PC-9 (cell line): ENCODE measurements at regions not wholly inside any gene's neighbourhood (a gene's known extent, or its start where the extent isn't known, plus 50 kb on each side); places are given as distances from the start of the nearest gene placed in this dataset.

Experiments used
- BruUV-seq: library from RNA; stranded (reverse); fragments of 400-500 nt; replicated peaks from 2 replicates; lab custom pipeline; 2021; lab: Mats Ljungman, UMichigan
- CTCF ChIA-PET: fragments of 300-600 bp; sonication (Branson Sonifier 250); formaldehyde crosslinking; loops from one replicate; lab custom pipeline; 2022; ENCODE audit warnings: antibody characterized with exemption; lab: Charles Lee
- POLR2A ChIA-PET: fragments of 300-600 bp; sonication (Branson Sonifier 250); formaldehyde crosslinking; loops from one replicate; lab custom pipeline; 2022; ENCODE audit warnings: antibody characterized with exemption; ENCODE audit not compliant: unreplicated experiment; lab: Charles Lee
- DNase-seq, 2 experiments: peaks; one replicate each; pipeline versions ENCODE4 v3.0.0 to v3.0.0-alpha.2; 2015 to 2022; ENCODE audit warnings: mixed read lengths in 1 of 2
- H2AFZ ChIP-seq: fragments of 200-600 bp; sonication (generic); 2 replicates; pipeline ENCODE4 v1.8.1; 2017; ENCODE audit warnings: antibody characterized with exemption
- H3F3A ChIP-seq: fragments of 200-600 bp; sonication (generic); 2 replicates; pipeline ENCODE4 v1.8.1; 2017; ENCODE audit warnings: antibody characterized with exemption, mild to moderate bottlenecking, low read depth; ENCODE audit not compliant: insufficient read depth
- H3K27ac ChIP-seq: fragments of 200-600 bp; sonication (generic); 2 replicates; pipeline ENCODE4 v1.6.1; 2016; ENCODE audit warnings: mixed run types
- H3K27me3 ChIP-seq: fragments of 200-600 bp; sonication (generic); 2 replicates; pipeline ENCODE4 v1.6.1; 2016; ENCODE audit warnings: low read depth, mixed run types; ENCODE audit not compliant: insufficient read depth
- H3K36me3 ChIP-seq: fragments of 200-600 bp; sonication (generic); 2 replicates; pipeline ENCODE4 v1.6.1; 2016; ENCODE audit warnings: low read depth, mixed run types
- H3K4me1 ChIP-seq: fragments of 200-600 bp; sonication (generic); replicated peaks from 2 replicates; pipeline ENCODE4 v1.6.1; 2016; ENCODE audit warnings: mixed run types; ENCODE audit not compliant: insufficient read depth
- H3K4me2 ChIP-seq: fragments of 200-600 bp; sonication (generic); 2 replicates; pipeline ENCODE4 v1.6.1; 2017; ENCODE audit warnings: mixed run types
- H3K4me3 ChIP-seq: fragments of 200-600 bp; sonication (generic); 2 replicates; pipeline ENCODE4 v1.6.1; 2016; ENCODE audit warnings: mixed run types
- H3K79me2 ChIP-seq: fragments of 200-600 bp; sonication (generic); 2 replicates; pipeline ENCODE4 v1.6.1; 2017; ENCODE audit warnings: low read depth, mixed run types
- H3K9me2 ChIP-seq: fragments of 200-600 bp; sonication (generic); 2 replicates; pipeline ENCODE4 v1.8.1; 2017; ENCODE audit warnings: mild to moderate bottlenecking; ENCODE audit not compliant: insufficient read depth
- H3K9me3 ChIP-seq: fragments of 200-600 bp; sonication (generic); 2 replicates; pipeline ENCODE4 v1.8.1; 2016; ENCODE audit warnings: low read depth; ENCODE audit not compliant: insufficient read depth
- H4K20me1 ChIP-seq: fragments of 200-600 bp; sonication (generic); 2 replicates; pipeline ENCODE4 v1.8.1; 2017; ENCODE audit not compliant: insufficient read depth
- CTCF ChIP-seq: fragments of 200-600 bp; sonication (generic); conservative IDR thresholded peaks from 2 replicates; pipeline ENCODE4 v1.6.1; 2017; ENCODE audit warnings: mixed run types, antibody characterized with exemption, mild to moderate bottlenecking, moderate library complexity
- EZH2 ChIP-seq: fragments of 200-600 bp; sonication (generic); IDR thresholded peaks from 2 replicates; pipeline ENCODE4 v1.8.0; 2017; ENCODE audit warnings: antibody characterized with exemption, low read depth
- intact Hi-C: fragments of 100-400 bp; cut with micrococcal nuclease; formaldehyde crosslinking; loops from one replicate; pipeline ENCODE4 v1.10.0; 2022; ENCODE audit not compliant: unreplicated experiment

- no TSS peak for BruUV-seq
- intact Hi-C loops = no loop called here
These were observed 363.9 kb upstream of the KLF4 start for GRCh38 chr9:107853461-107853860.

GRCh38 chr9:107852891-107853290 is 363.3 kb upstream of the KLF4 start:
- H4K20me1 ChIP-seq = no peaks in the 10 kb centered on the region
- CTCF ChIA-PET = no interaction called here

More at GRCh38 chr9:107853461-107853860, 363.9 kb upstream of the KLF4 start:
- H2AFZ ChIP-seq = no peak overlapping the region
- TF ChIP-seq EZH2 (no peak), CTCF (no peak)
- H3K36me3 ChIP-seq = no peaks in the 10 kb centered on the region
- CTCF ChIA-PET = no interaction called here
- H3K4me1 ChIP-seq = peaks cover 3% of the 10 kb centered on the region; the same call in 1 of the 2 replicates
- no peaks in the 10 kb centered on the region for H3K27me3 ChIP-seq
- H3K27ac ChIP-seq = no peak overlapping the region
- H3K9me3 ChIP-seq = peaks cover 14% of the 10 kb centered on the region
- H3K4me3 ChIP-seq = no peak overlapping the region
- H3K4me2 ChIP-seq = no peak overlapping the region
- H3K9me2 ChIP-seq = no peaks in the 10 kb centered on the region
- H3K79me2 ChIP-seq = no peaks in the 10 kb centered on the region
- DNase-seq = no peak
- no peaks in the 10 kb centered on the region for H4K20me1 ChIP-seq
- POLR2A ChIA-PET = no interaction called here
- no peaks in the 10 kb centered on the region for H3F3A ChIP-seq

GRCh38 chr9:107850653-107851052 is 361.1 kb upstream of the KLF4 start:
- H3K9me2 ChIP-seq = no peaks in the 10 kb centered on the region
- H3K27ac ChIP-seq = no peak overlapping the region
- peaks cover 12% of the 10 kb centered on the region; the same call in 1 of the 2 replicates for H3K4me1 ChIP-seq
- no TSS peak for BruUV-seq
- H4K20me1 ChIP-seq = no peaks in the 10 kb centered on the region
- H3F3A ChIP-seq = no peaks in the 10 kb centered on the region
- H3K27me3 ChIP-seq = no peaks in the 10 kb centered on the region
- no peak overlapping the region for H3K4me2 ChIP-seq
- no peak for TF ChIP-seq EZH2
- TF ChIP-seq CTCF = no peak
- no peaks in the 10 kb centered on the region for H3K79me2 ChIP-seq
- CTCF ChIA-PET = no interaction called here
- no peak overlapping the region for H2AFZ ChIP-seq
- H3K9me3 ChIP-seq = peaks cover 13% of the 10 kb centered on the region
- no peak for DNase-seq
- POLR2A ChIA-PET = no interaction called here
- intact Hi-C loops = no loop called here
- no peak overlapping the region for H3K4me3 ChIP-seq
- H3K36me3 ChIP-seq = no peaks in the 10 kb centered on the region

More at GRCh38 chr9:107852891-107853290, 363.3 kb upstream of the KLF4 start:
- intact Hi-C loops = no loop called here
- Histone ChIP-seq H3K27me3 (no peaks in the 10 kb centered on the region), H3K27ac (no peak overlapping the region), H3K79me2 (no peaks in the 10 kb centered on the region), H3K36me3 (no peaks in the 10 kb centered on the region), H3K4me1 (peaks cover 9% of the 10 kb centered on the region; the same call in 1 of the 2 replicates), H3K4me2 (no peak overlapping the region), H3K9me3 (peaks cover 14% of the 10 kb centered on the region), H3K9me2 (no peaks in the 10 kb centered on the region), H3K4me3 (no peak overlapping the region), H3F3A (no peaks in the 10 kb centered on the region), H2AFZ (no peak overlapping the region)
- no TSS peak for BruUV-seq
- POLR2A ChIA-PET = no interaction called here
- TF ChIP-seq CTCF = no peak
- peak in 1 of 2 experiments; percentile 9 for DNase-seq
